ENCODE measurements at regions not wholly inside any gene's neighbourhood (a gene's known extent, or its start where the extent isn't known, plus 50 kb on each side); places are given as distances from the start of the nearest gene placed in this dataset.

GRCh38 chr15:31932576-31932975, 97.7 kb upstream of the CHRNA7 start:
- TF ChIP-seq CTCF (IDR thresholded peaks at IDR 0.05; ENCODE audit: poor library complexity, severe bottlenecking), result no peak
- ATAC-seq (ENCODE audit: low read depth), result no peak
- Histone ChIP-seq H3K4me3 (ENCODE audit: severe bottlenecking) (no peak overlapping the region), H3K27me3 (ENCODE audit: insufficient read depth, poor library complexity, severe bottlenecking) (peaks cover 22% of the 10 kb centered on the region), H3K27ac (ENCODE audit: poor library complexity, severe bottlenecking) (no peak overlapping the region), H3K4me1 (ENCODE audit: insufficient read depth, poor library complexity, severe bottlenecking) (no peaks in the 10 kb centered on the region), H3K9me3 (ENCODE audit: severe bottlenecking) (no peaks in the 10 kb centered on the region), H3K36me3 (ENCODE audit: low read depth) (no peaks in the 10 kb centered on the region)
- DNase-seq (ENCODE audit: low spot score), result no peak

- no peaks in the 10 kb centered on the region for H3K4me1 ChIP-seq (ENCODE audit: insufficient read depth, poor library complexity, severe bottlenecking)
- DNase-seq (ENCODE audit: low spot score), result no peak
- TF ChIP-seq CTCF (IDR thresholded peaks at IDR 0.05; ENCODE audit: poor library complexity, severe bottlenecking), result no peak
Observed at GRCh38 chr15:31934821-31935220, 95.5 kb upstream of the CHRNA7 start.

GRCh38 chr15:31953478-31953877, 76.8 kb upstream of the CHRNA7 start:
- Histone ChIP-seq H3K4me3 (ENCODE audit: severe bottlenecking) (no peak overlapping the region), H3K27ac (ENCODE audit: poor library complexity, severe bottlenecking) (no peak overlapping the region), H3K36me3 (ENCODE audit: low read depth) (no peaks in the 10 kb centered on the region), H3K9me3 (ENCODE audit: severe bottlenecking) (no peaks in the 10 kb centered on the region), H3K27me3 (ENCODE audit: insufficient read depth, poor library complexity, severe bottlenecking) (peaks cover 25% of the 10 kb centered on the region), H3K4me1 (ENCODE audit: insufficient read depth, poor library complexity, severe bottlenecking) (no peaks in the 10 kb centered on the region)
- no peak for ATAC-seq (ENCODE audit: low read depth)
- no peak for TF ChIP-seq CTCF (IDR thresholded peaks at IDR 0.05; ENCODE audit: poor library complexity, severe bottlenecking)
- DNase-seq (ENCODE audit: low spot score), result no peak

More at GRCh38 chr15:31934821-31935220, 95.5 kb upstream of the CHRNA7 start:
- ATAC-seq (ENCODE audit: low read depth), result peak; percentile 85
- Histone ChIP-seq H3K9me3 (ENCODE audit: severe bottlenecking) (no peaks in the 10 kb centered on the region), H3K36me3 (ENCODE audit: low read depth) (no peaks in the 10 kb centered on the region), H3K4me3 (ENCODE audit: severe bottlenecking) (no peak overlapping the region), H3K27me3 (ENCODE audit: insufficient read depth, poor library complexity, severe bottlenecking) (peaks cover 21% of the 10 kb centered on the region), H3K27ac (ENCODE audit: poor library complexity, severe bottlenecking) (no peak overlapping the region)

DNA sequence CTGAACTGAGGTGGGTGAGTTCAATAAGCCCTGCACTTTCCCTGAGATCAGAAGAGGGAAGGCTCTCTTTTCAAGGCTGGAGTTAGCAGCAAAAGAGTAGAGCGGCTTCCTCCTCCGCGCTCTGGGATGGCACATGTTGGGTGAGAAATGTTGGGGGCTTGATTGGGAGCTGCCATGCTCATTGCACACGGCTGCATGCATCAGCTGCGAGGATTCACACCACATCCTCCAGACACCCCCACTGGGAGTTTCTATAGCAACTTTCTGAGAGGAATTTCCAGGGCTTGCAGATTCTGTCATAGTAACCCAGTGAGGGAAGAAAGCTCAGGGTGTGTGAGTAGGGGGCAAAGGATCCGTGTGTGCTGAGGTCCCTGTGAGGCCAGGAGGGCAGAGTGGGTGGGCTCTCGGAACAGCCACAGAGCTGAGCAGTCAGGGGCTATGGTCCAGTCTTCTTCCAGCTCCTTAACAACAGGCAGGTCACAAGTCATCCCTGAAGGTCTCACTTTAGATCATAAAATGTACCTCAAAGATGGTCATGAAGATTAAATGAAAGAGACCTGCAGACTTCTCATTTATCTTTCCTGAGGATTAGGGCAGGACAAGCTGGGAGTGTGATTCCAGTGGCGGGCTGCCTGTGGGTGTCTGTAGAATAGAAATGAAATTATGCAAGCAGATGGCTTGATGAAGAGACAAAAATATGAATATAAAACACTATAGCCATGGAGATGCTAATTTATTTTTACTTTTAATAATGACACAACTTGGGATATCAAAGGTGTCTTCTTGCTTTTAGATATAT, 75.7 kb upstream of the CHRNA7 start:
- DNase-seq (ENCODE audit: low spot score), result no peak

More for the DNA sequence above, 75.7 kb upstream of the CHRNA7 start:
- Histone ChIP-seq H3K9me3 (ENCODE audit: severe bottlenecking) (no peaks in the 10 kb centered on the region), H3K27me3 (ENCODE audit: insufficient read depth, poor library complexity, severe bottlenecking) (peaks cover 23% of the 10 kb centered on the region), H3K36me3 (ENCODE audit: low read depth) (no peaks in the 10 kb centered on the region), H3K27ac (ENCODE audit: poor library complexity, severe bottlenecking) (no peak overlapping the region), H3K4me1 (ENCODE audit: insufficient read depth, poor library complexity, severe bottlenecking) (no peaks in the 10 kb centered on the region), H3K4me3 (ENCODE audit: severe bottlenecking) (no peak overlapping the region)
- no peak for ATAC-seq (ENCODE audit: low read depth)
- TF ChIP-seq CTCF (IDR thresholded peaks at IDR 0.05; ENCODE audit: poor library complexity, severe bottlenecking), result no peak
